ENCODE measurements at regions not wholly inside any gene's neighbourhood (a gene's known extent, or its start where the extent isn't known, plus 50 kb on each side); places are given as distances from the start of the nearest gene placed in this dataset.
"Not testable (repeated sequence)": the region's sequence is repeated elsewhere in the genome, so short reads cannot be mapped to it uniquely, and the experiment has no call there.

DNA sequence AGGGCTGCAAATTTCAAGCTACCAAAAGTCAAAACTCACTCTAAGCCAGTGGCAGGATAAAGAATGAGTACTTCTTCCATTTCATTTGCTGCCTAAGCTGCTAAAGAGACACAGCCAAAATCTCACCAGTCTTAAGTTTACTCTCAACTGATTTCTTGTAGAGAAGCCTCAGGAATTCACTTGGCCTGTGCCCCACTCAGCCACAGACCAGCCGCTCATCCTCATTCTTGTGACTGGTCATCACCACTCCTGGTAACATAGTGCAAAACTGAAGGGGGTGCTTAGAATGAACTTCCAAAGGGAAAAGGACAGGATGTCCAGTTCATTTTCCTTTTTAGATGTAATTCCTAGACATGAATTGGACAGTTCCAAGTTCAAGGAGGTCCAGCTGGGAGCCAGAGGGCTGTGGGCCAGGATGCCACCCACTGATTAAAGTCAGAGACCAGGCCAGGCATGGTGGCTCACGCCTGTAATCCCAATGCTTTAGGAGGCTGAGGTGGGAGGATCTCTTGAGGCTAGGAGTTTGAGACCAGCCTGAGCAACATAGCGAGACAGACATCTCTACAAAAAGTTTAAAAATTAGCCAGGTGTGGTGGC, 72.7 kb upstream of the RANBP3L start:
- peaks cover 6% of the 10 kb centered on the region for H3K9me3 Mint-ChIP-seq
- H3K4me1 Mint-ChIP-seq = no peaks in the 10 kb centered on the region
- H3K27ac Mint-ChIP-seq = no peak overlapping the region
- no peaks in the 10 kb centered on the region for H3K36me3 Mint-ChIP-seq (ENCODE audit: low read depth)
- H3K27me3 Mint-ChIP-seq = peaks cover 10% of the 10 kb centered on the region
- no peak for ATAC-seq (replicated peaks)
- no peak overlapping the region for H3K4me3 Mint-ChIP-seq

DNA sequence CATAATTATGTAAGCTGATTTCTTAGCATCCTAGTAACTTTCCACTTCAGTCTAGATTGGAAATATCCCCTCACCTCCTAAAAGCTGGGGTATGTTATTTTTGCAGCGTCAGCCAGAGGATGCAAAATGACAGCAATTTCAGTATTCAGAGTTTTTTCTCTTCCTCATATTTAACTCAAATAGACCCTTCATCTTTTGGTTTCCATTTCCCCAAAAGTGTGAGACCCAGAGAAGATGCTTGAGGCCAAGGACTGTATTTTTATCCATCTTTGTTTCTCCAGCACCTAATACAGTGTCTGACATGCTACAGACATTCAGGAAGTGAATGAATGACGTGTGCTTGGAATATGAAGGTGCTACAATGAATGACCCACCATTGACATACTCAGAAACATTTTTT, 75.5 kb upstream of the RANBP3L start:
- H3K4me3 Mint-ChIP-seq = no peak overlapping the region
- ATAC-seq (replicated peaks) = no peak
- peaks cover 22% of the 10 kb centered on the region for H3K27me3 Mint-ChIP-seq
- peaks cover 3% of the 10 kb centered on the region for H3K9me3 Mint-ChIP-seq
- no peaks in the 10 kb centered on the region for H3K36me3 Mint-ChIP-seq (ENCODE audit: low read depth)
- H3K4me1 Mint-ChIP-seq = no peaks in the 10 kb centered on the region
- no peak overlapping the region for H3K27ac Mint-ChIP-seq

DNA sequence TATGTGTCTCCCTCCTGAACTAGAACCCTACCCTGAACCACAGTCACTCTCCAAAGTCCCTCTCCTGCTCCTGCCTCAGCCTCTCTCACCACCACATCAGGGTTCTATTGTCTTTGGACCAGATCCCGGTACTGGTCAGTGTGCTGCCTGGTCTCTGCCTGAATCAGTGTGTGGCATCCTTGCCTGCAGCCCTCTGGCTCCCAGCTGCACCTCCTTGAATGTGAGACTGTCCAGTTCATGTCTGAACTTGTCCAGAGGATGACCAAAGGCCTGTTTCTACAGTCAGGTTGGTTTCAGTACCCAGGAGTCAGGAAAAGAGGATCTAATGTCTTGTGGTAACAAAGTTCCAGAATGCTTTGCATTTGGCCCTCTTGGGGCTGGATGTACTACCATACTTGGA, 76.8 kb upstream of the RANBP3L start:
- no peak overlapping the region for H3K4me3 Mint-ChIP-seq
- H3K27ac Mint-ChIP-seq = no peak overlapping the region
- H3K27me3 Mint-ChIP-seq = peaks cover 18% of the 10 kb centered on the region
- no peaks in the 10 kb centered on the region for H3K36me3 Mint-ChIP-seq (ENCODE audit: low read depth)
- peaks cover 3% of the 10 kb centered on the region for H3K9me3 Mint-ChIP-seq
- no peaks in the 10 kb centered on the region for H3K4me1 Mint-ChIP-seq
- no peak for ATAC-seq (replicated peaks)

DNA sequence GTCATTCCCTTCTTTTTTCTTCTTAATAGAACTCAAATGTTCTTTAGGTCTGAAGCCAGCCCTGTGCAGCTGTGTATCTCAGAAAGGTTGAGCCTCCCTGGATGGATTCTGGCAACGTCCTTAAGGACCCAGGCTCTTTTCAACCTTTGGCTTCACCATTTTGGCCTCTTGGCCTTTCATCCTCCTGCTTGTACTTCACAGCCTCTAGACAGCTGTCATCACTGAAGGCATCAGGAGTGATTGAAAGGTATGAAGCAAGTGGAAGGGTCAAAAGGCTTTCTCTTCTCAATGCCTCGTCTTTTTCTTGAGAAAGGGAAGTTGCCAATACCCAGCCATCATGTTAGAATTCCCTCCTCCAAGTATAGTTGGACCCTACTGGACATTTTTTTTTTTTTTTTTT, 81.2 kb upstream of the RANBP3L start:
- Mint-ChIP-seq H3K36me3 (ENCODE audit: low read depth) (no peaks in the 10 kb centered on the region), H3K27me3 (peaks cover 28% of the 10 kb centered on the region), H3K4me1 (peaks cover 9% of the 10 kb centered on the region), H3K9me3 (no peaks in the 10 kb centered on the region), H3K27ac (no peak overlapping the region), H3K4me3 (no peak overlapping the region)
- no peak for ATAC-seq (replicated peaks)

DNA sequence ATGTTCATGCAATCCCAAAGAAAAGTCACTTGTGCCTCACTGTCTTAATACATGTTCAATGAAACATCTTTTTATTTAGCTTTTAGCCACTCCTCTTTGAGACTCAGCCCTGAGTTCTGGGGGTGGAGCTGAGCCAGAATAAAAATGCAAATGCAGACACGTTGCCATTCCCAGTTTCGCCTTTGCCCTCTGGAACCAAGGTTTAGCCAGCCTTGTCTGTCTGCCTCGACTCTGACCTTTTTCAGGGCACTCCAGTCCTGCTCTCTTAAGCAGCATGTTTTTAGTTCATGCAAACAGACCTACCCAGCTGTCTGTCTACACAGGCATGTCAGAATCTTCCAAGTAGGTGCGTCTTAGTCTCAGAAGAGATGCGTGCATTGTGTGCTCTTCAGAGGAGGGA, 82.2 kb upstream of the RANBP3L start:
- Mint-ChIP-seq H3K36me3 (ENCODE audit: low read depth) (no peaks in the 10 kb centered on the region), H3K27me3 (peaks cover 29% of the 10 kb centered on the region), H3K27ac (no peak overlapping the region), H3K9me3 (no peaks in the 10 kb centered on the region), H3K4me3 (no peak overlapping the region), H3K4me1 (peaks cover 9% of the 10 kb centered on the region)
- ATAC-seq (replicated peaks) = no peak

DNA sequence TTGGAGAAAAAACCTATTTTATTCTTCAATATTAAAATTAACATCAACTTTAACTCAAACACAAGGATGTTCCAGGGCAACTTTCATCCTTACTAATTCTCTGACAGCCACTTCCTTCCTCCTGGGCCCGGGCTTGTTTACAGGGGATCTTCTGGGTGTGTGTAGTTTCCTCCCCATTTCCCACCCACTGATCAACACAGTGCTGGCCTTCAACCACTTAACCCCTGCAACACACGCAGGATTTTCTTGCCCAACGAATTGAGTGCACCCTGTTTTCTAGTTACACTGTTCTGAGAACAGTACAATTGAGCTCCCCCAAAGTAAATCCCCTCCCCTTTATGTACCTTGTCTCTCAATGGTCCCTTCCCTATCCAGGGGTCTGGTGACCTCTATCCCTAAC, 83.1 kb upstream of the RANBP3L start:
- H3K36me3 Mint-ChIP-seq (ENCODE audit: low read depth) = no peaks in the 10 kb centered on the region
- H3K27ac Mint-ChIP-seq = no peak overlapping the region
- H3K27me3 Mint-ChIP-seq = peaks cover 31% of the 10 kb centered on the region
- no peak overlapping the region for H3K4me3 Mint-ChIP-seq
- H3K4me1 Mint-ChIP-seq = peaks cover 9% of the 10 kb centered on the region
- H3K9me3 Mint-ChIP-seq = no peaks in the 10 kb centered on the region
- no peak for ATAC-seq (replicated peaks)

DNA sequence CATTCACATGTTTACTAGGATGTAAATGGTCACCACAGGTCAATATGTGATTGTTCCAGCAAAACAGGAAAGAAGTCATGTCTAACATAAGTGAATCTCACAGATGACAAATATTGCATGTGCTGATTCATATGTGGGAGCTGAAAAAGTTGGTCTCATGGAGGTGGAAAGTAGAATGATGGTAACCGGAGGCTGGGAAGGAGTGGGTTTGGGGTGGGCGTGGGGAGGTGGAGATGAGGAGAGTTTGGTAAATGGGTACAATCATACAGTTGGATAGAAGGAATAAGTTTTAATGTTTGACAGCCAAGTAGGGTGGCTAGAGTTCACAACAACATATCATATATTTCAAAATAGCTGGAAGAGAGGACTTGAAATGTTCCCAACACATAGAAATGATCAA, 83.8 kb upstream of the RANBP3L start:
- Mint-ChIP-seq H3K36me3 (ENCODE audit: low read depth) (no peaks in the 10 kb centered on the region), H3K27me3 (peaks cover 32% of the 10 kb centered on the region), H3K27ac (no peak overlapping the region), H3K4me1 (peaks cover 9% of the 10 kb centered on the region), H3K4me3 (no peak overlapping the region), H3K9me3 (no peaks in the 10 kb centered on the region)
- ATAC-seq (replicated peaks) = no peak

DNA sequence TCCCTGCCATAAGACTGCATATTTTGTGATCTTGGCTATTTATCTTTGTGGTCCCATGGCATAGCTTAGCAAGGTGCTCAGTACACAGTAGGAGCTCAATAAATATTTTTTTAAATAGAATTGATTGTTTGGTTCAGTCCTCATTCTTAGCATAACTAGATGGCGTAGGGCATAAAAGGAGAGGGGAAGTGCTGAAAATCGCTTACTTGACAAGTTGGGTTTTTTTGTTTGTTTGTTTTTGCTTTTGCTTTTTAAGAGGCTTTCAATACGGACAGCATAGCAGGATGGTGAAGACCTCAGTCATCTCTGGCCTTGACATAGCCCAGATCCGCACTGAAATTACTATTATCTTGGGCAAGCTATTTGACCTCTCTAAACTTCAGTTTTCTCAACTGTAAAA, 86.6 kb upstream of the RANBP3L start:
- no peak overlapping the region for H3K4me3 Mint-ChIP-seq
- H3K27me3 Mint-ChIP-seq = peaks cover 38% of the 10 kb centered on the region
- H3K4me1 Mint-ChIP-seq = peaks cover 9% of the 10 kb centered on the region
- no peak overlapping the region for H3K27ac Mint-ChIP-seq
- no peak for ATAC-seq (replicated peaks)
- no peaks in the 10 kb centered on the region for H3K36me3 Mint-ChIP-seq (ENCODE audit: low read depth)
- no peaks in the 10 kb centered on the region for H3K9me3 Mint-ChIP-seq

DNA sequence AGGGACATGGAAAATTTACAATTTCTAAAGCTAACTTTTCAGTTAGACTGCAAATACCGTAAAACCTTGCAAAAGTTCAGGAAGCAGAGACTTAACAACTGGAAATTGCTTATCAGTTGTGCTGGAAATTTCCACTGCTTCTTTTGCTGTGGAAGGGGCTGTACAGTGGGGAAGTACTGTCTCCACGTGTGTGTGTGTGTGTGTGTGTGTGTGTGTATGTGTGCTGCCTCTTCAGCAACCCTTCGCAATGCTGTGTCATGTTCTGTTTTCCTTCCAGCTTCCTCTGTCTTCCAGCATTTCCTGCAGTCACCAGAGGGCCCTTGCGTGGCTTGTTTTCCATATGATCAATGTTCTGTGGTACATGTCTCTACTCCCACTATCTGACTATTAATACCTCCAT, 87.5 kb upstream of the RANBP3L start:
- no peaks in the 10 kb centered on the region for H3K9me3 Mint-ChIP-seq
- no peak for ATAC-seq (replicated peaks)
- H3K36me3 Mint-ChIP-seq (ENCODE audit: low read depth) = no peaks in the 10 kb centered on the region
- peaks cover 41% of the 10 kb centered on the region for H3K27me3 Mint-ChIP-seq
- no peak overlapping the region for H3K27ac Mint-ChIP-seq
- peaks cover 9% of the 10 kb centered on the region for H3K4me1 Mint-ChIP-seq
- no peak overlapping the region for H3K4me3 Mint-ChIP-seq

DNA sequence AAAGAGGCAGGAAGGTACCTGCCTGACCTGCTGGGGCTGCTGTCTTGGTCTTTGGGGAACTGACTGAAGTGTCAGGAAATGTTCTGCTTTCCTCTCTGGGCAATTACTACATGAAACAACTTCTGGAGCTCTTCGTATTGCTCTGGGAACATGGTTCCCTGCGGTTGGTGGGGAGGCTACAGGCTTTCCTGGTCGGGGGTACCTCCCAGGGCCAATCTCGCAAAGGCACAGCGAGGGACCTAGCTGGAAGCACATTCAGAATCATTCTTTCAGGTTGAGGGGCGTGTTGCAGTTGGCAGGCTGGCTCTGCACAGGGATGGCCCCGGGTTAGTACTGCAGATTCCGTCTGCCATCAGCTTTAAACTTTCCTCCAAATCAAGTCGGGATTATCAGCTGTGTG, 88.9 kb upstream of the RANBP3L start:
- H3K9me3 Mint-ChIP-seq = no peaks in the 10 kb centered on the region
- peaks cover under 1% of the 10 kb centered on the region for H3K4me1 Mint-ChIP-seq
- peaks cover 40% of the 10 kb centered on the region for H3K27me3 Mint-ChIP-seq
- no peak overlapping the region for H3K4me3 Mint-ChIP-seq
- no peak overlapping the region for H3K27ac Mint-ChIP-seq
- no peak for ATAC-seq (replicated peaks)
- no peaks in the 10 kb centered on the region for H3K36me3 Mint-ChIP-seq (ENCODE audit: low read depth)

DNA sequence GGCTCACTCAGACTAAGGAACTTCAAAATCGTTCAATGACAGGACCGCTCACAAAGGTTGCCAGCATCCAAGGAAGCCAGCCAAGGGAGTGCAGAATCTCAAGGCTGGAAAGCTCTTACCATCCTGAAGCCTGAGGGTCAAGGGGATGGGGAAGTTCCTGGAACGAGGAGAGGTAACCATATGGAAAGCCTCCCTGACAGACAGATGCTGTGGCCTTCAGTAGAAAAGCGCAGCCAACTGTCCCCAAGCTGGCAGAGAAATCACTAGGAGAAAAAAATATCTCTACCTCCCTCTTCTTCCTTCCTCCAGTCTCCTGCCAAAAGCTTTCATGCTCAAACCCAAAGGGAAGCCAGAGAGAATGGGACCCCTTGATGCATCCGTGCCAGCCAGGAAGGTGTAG, 90.5 kb upstream of the RANBP3L start:
- H3K4me1 Mint-ChIP-seq = no peaks in the 10 kb centered on the region
- no peak overlapping the region for H3K4me3 Mint-ChIP-seq
- no peak for ATAC-seq (replicated peaks)
- no peaks in the 10 kb centered on the region for H3K9me3 Mint-ChIP-seq
- H3K27ac Mint-ChIP-seq = no peak overlapping the region
- H3K27me3 Mint-ChIP-seq = peaks cover 37% of the 10 kb centered on the region
- no peaks in the 10 kb centered on the region for H3K36me3 Mint-ChIP-seq (ENCODE audit: low read depth)

DNA sequence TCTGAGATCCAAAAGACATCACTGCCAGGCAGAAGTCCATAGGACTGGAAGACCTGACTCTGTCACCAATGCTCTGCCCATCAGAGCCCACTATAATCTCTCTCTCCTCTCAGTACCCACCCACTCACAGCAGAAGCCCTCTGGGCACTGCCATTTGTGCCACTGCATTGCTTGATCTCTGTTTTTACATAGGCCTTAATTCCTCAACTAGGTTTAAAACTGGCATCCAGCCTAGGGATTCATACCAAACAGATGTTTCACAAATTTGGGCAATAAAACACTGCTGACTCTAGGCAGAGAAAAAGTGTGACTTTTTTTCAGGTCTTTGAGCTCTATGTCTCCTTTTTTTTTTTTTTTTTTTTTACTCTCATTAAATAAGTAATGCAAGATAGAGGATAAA, 91.1 kb upstream of the RANBP3L start:
- H3K4me1 Mint-ChIP-seq = no peaks in the 10 kb centered on the region
- H3K27me3 Mint-ChIP-seq = peaks cover 39% of the 10 kb centered on the region
- H3K27ac Mint-ChIP-seq = no peak overlapping the region
- no peak overlapping the region for H3K4me3 Mint-ChIP-seq
- H3K9me3 Mint-ChIP-seq = no peaks in the 10 kb centered on the region
- no peaks in the 10 kb centered on the region for H3K36me3 Mint-ChIP-seq (ENCODE audit: low read depth)
- no peak for ATAC-seq (replicated peaks)

DNA sequence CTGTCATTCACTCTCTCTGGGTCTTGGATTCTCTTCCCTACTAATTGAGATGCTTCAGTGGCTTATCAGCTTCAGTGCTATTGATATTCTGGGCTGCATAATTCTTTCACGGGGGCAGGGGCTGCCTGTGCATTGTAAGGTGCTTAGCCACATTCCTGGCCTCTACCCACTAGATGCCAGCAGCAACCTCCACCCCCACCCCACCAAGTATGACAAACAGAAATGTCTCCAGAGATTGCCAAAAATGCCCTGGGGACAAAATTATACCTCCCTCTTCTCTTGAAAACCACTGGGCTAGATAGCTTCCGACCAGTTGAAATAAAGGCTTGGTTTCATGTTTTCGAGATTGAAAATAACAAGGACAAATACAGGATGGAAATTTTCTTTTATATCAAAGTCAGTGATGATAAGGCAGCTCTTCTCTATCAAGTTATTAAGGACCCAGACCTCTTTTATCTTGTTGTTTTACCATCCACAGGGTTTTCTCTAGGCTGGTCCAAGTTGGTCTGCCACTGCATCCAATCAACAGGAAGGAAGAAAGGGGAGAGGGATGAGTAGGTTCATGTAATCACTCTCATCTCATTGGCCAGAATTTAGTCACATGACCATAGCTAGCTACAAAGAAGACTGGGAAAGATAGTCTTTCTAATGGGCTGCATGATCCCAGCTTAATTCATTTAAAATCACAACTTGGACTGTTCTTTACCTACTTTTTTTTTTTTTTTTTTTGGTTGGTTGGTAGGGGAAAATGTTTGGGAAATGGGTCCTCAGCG, 92.1 kb upstream of the RANBP3L start:
- H3K4me1 Mint-ChIP-seq = no peaks in the 10 kb centered on the region
- H3K9me3 Mint-ChIP-seq = no peaks in the 10 kb centered on the region
- H3K27ac Mint-ChIP-seq = no peak overlapping the region
- ATAC-seq (replicated peaks) = no peak
- no peaks in the 10 kb centered on the region for H3K36me3 Mint-ChIP-seq (ENCODE audit: low read depth)
- H3K4me3 Mint-ChIP-seq = no peak overlapping the region
- H3K27me3 Mint-ChIP-seq = peaks cover 33% of the 10 kb centered on the region

DNA sequence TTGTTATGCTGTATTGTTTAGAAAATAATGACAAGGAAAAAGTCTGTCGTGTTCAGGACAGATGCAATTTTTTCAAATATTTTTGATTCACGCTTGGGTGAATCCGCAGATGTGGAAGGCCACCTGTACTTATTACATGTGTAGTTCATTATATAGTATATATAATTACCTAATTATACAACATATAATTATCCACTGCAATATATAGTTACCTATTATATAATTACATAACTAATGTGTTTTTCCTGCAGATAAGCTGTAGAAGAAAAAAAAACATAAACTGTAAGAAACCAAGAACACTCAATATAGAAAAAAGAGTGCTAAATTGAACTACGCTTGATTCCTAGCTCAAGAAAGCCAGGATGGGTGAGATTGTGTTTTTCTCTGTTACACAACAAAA, 93.6 kb upstream of the RANBP3L start:
- H3K27me3 Mint-ChIP-seq = peaks cover 27% of the 10 kb centered on the region
- H3K27ac Mint-ChIP-seq = no peak overlapping the region
- H3K36me3 Mint-ChIP-seq (ENCODE audit: low read depth) = no peaks in the 10 kb centered on the region
- no peak for ATAC-seq (replicated peaks)
- H3K9me3 Mint-ChIP-seq = no peaks in the 10 kb centered on the region
- no peak overlapping the region for H3K4me3 Mint-ChIP-seq
- no peaks in the 10 kb centered on the region for H3K4me1 Mint-ChIP-seq

DNA sequence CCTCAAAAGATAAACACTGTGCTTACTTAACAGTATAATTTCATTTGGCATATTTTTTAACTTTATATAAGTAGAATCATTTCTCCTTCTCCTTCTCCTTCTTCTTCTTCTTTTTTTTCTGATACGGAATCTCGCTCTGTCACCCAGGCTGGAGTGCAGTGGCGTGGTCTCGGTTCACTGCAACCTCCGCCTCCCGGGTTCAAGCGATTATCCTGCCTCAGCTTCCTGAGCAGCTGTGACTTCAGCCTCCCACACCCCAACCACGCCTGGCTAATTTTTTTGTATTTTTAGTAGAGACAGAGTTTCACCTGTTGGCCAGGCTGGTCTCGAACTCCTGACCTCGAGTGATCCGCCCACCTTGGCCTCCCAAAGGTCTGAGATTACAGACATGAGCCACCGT, 94.2 kb upstream of the RANBP3L start:
- H3K4me3 Mint-ChIP-seq; H3K9me3 Mint-ChIP-seq; H3K27ac Mint-ChIP-seq; ATAC-seq (replicated peaks); H3K36me3 Mint-ChIP-seq (ENCODE audit: low read depth); H3K4me1 Mint-ChIP-seq: not testable (repeated sequence)
- peaks cover 21% of the 10 kb centered on the region for H3K27me3 Mint-ChIP-seq
